K562 (cell line): ENCODE measurements at regions not wholly inside any gene's neighbourhood (a gene's known extent, or its start where the extent isn't known, plus 50 kb on each side); places are given as distances from the start of the nearest gene placed in this dataset.

Experiments
- ARID3A ChIP-seq: IDR thresholded peaks from 2 replicates; pipeline ENCODE4 v1.6.1; 2012; ENCODE audit warnings: low read depth, low read length, improper control_type of control experiment, borderline replicate concordance
- DLX4 ChIP-seq: fragments of 250-450 bp; sonication (Bioruptor Pico); IDR thresholded peaks from 2 replicates; pipeline ENCODE4 v1.6.1; 2021; ENCODE audit warnings: mild to moderate bottlenecking
- GTF2E2 ChIP-seq: fragments of 200-800 bp; sonication (Bioruptor generic); IDR thresholded peaks from 2 replicates; pipeline ENCODE4 v1.6.1; 2016; ENCODE audit warnings: missing genetic modification characterization, missing compliant biosample characterization
- MLLT1 ChIP-seq, 2 experiments: fragments of 450-650 bp; IDR thresholded peaks; 2 replicates each; pipeline ENCODE4 v1.6.1; 2016
- NONO ChIP-seq, 2 experiments: fragments of 200-400 bp in 1 of 2; fragments of 450-650 bp in 1 of 2; formaldehyde crosslinking in 1 of 2; IDR thresholded peaks; 2 replicates each; pipeline ENCODE4 v1.6.1; 2017; ENCODE audit warnings: low read depth in 2 of 2, mild to moderate bottlenecking in 2 of 2, moderate library complexity in 2 of 2, low read length in 1 of 2
- PHF21A ChIP-seq: fragments of 450-650 bp; IDR thresholded peaks from 2 replicates; pipeline ENCODE4 v1.6.1; 2017; ENCODE audit warnings: low read depth, borderline replicate concordance
- SMARCC2 ChIP-seq: fragments of 450-650 bp; IDR thresholded peaks from 2 replicates; pipeline ENCODE4 v1.6.1; 2017; ENCODE audit warnings: antibody characterized with exemption, moderate library complexity, mild to moderate bottlenecking, low read depth
- SP1 ChIP-seq: sonication (generic); formaldehyde crosslinking; IDR thresholded peaks from 2 replicates; pipeline ENCODE4 v1.8.1; 2022; ENCODE audit warnings: mild to moderate bottlenecking, missing genetic modification reagents
- TFE3 ChIP-seq: fragments of 450-650 bp; formaldehyde crosslinking; IDR thresholded peaks from 2 replicates; pipeline ENCODE4 v1.4.0; 2020; ENCODE audit warnings: mild to moderate bottlenecking, mixed read lengths
- ZBTB40 ChIP-seq, 2 experiments: fragments of 450-650 bp in 1 of 2; sonication (generic) in 1 of 2; formaldehyde crosslinking in 1 of 2; IDR thresholded peaks; 2 replicates each; pipeline versions ENCODE4 v1.7.1 to v1.9.0; 2016 to 2022; ENCODE audit warnings: inconsistent platforms in 1 of 2, mild to moderate bottlenecking in 1 of 2, missing genetic modification reagents in 1 of 2
- ZNF175 ChIP-seq: fragments of 200-800 bp; sonication (Bioruptor generic); IDR thresholded peaks from 2 replicates; pipeline ENCODE4 v1.6.1; 2016; ENCODE audit warnings: low read depth, mild to moderate bottlenecking, missing genetic modification characterization, missing compliant biosample characterization

- 0 out of 2 replicates have a peak, but pooled peaks have one; percentile 15 for TF ChIP-seq TFE3 (CRISPR knock-in tag)
- TF ChIP-seq ZNF175 (CRISPR knock-in tag): peak; percentile 97
- TF ChIP-seq NONO (IDR thresholded peaks at IDR 0.05; ENCODE audit: low read depth in 2 of 2, low read length in 1 of 2): peak in 1 of 2 experiments; percentile 49; a peak in 1 of 4 replicates
- peak; percentile 56; the same call in 1 of the 2 replicates for TF ChIP-seq PHF21A
- TF ChIP-seq DLX4: no peak
- TF ChIP-seq ARID3A: peak; percentile 51; the same call in 1 of the 2 replicates
- peak; percentile 32; the same call in 1 of the 2 replicates for TF ChIP-seq ZBTB40 (IDR thresholded peaks at IDR 0.05)
- no peak for TF ChIP-seq ZBTB40 (CRISPR knock-in tag; IDR thresholded peaks at IDR 0.05)
- 0 out of 2 replicates have a peak, but pooled peaks have one; percentile 36 for TF ChIP-seq GTF2E2
- TF ChIP-seq SMARCC2: peak; percentile 83
- TF ChIP-seq SP1 (CRISPR knock-in tag): 0 out of 2 replicates have a peak, but pooled peaks have one; percentile 26
- TF ChIP-seq MLLT1 (IDR thresholded peaks at IDR 0.05): peak; percentile 58 to 81; a peak in 3 of 4 replicates
Measured at GRCh38 chr6:14711056-14711703, 534.7 kb upstream of the JARID2 start (continued).
